Vagina (tissue), 2 donors: ENCODE measurements at regions not wholly inside any gene's neighbourhood (a gene's known extent, or its start where the extent isn't known, plus 50 kb on each side); places are given as distances from the start of the nearest gene placed in this dataset.

Source experiments
- DNase-seq, 2 donors: peaks; one replicate each; pipeline ENCODE4 v3.0.0-alpha.2; 2017; ENCODE audit errors: extremely low spot score in 2 of 2
- H3K27ac ChIP-seq: fragments of 200-600 bp; sonication (generic); one replicate; pipeline ENCODE4 v1.5.1; 2019
- H3K27me3 ChIP-seq: fragments of 200-600 bp; sonication (generic); one replicate; pipeline ENCODE4 v1.5.1; 2019
- H3K36me3 ChIP-seq, 2 donors: fragments of 200-600 bp; sonication (generic); one replicate each; pipeline ENCODE4 v1.5.1; 2017 to 2019
- H3K4me1 ChIP-seq: fragments of 200-600 bp; sonication (generic); one replicate; pipeline ENCODE4 v1.5.1; 2019
- H3K4me3 ChIP-seq, 2 donors: fragments of 200-600 bp; sonication (generic); 1 replicate in 1 of 2; 2 replicates in 1 of 2; pipeline ENCODE4 v1.5.1; 2016 to 2019
- H3K9me3 ChIP-seq: fragments of 200-600 bp; sonication (generic); one replicate; pipeline ENCODE4 v1.5.1; 2019
- CTCF ChIP-seq, 3 experiments: fragments of 450-650 bp in 2 of 3; fragments of 200-600 bp in 1 of 3; sonication (generic) in 1 of 3; IDR thresholded peaks; one replicate each; pipeline ENCODE4 v1.5.1; 2017 to 2019; ENCODE audit warnings: antibody characterized with exemption in 3 of 3, mild to moderate bottlenecking in 2 of 3, moderate library complexity in 2 of 3
- POLR2A ChIP-seq, 2 donors: fragments of 450-650 bp; IDR thresholded peaks; one replicate each; pipeline ENCODE4 v1.6.1; 2017; ENCODE audit warnings: antibody characterized with exemption in 2 of 2, mild to moderate bottlenecking in 2 of 2, moderate library complexity in 2 of 2
- POLR2AphosphoS5 ChIP-seq, 2 donors: sonication (generic); formaldehyde crosslinking; IDR thresholded peaks; one replicate each; pipeline ENCODE4 v1.9.0; 2017; ENCODE audit warnings: antibody characterized with exemption in 2 of 2, mild to moderate bottlenecking in 2 of 2, low read depth in 1 of 2; ENCODE audit not compliant: insufficient read depth in 1 of 2
- intact Hi-C: fragments of 100-400 bp; cut with DNase I; formaldehyde crosslinking; loops from one replicate; pipeline ENCODE4 v1.15.1; 2023

GRCh38 chr5:104955479-104955878 lies 1392.9 kb upstream of the NUDT12 start:
- no peak overlapping the region for H3K27ac ChIP-seq
- TF ChIP-seq POLR2AphosphoS5 (IDR thresholded peaks at IDR 0.05; ENCODE audit: insufficient read depth in 1 of 2, low read depth in 1 of 2) (no peak), POLR2A (IDR thresholded peaks at IDR 0.05) (no peak), CTCF (IDR thresholded peaks at IDR 0.05) (no peak)
- DNase-seq, result no peak
- intact Hi-C loops, result no loop called here
- no peaks in the 10 kb centered on the region for H3K27me3 ChIP-seq
- no peaks in the 10 kb centered on the region for H3K4me1 ChIP-seq
- no peaks in the 10 kb centered on the region for H3K36me3 ChIP-seq
- H3K9me3 ChIP-seq, result no peaks in the 10 kb centered on the region
- no peak overlapping the region for H3K4me3 ChIP-seq

- H3K27ac ChIP-seq, result no peak overlapping the region
- no peaks in the 10 kb centered on the region for H3K9me3 ChIP-seq
- no peaks in the 10 kb centered on the region for H3K27me3 ChIP-seq
- no peak overlapping the region for H3K4me3 ChIP-seq
- TF ChIP-seq POLR2AphosphoS5 (IDR thresholded peaks at IDR 0.05; ENCODE audit: insufficient read depth in 1 of 2, low read depth in 1 of 2) (no peak), POLR2A (IDR thresholded peaks at IDR 0.05) (no peak), CTCF (IDR thresholded peaks at IDR 0.05) (no peak)
- intact Hi-C loops, result no loop called here
- H3K4me1 ChIP-seq, result no peaks in the 10 kb centered on the region
- no peak for DNase-seq
- no peaks in the 10 kb centered on the region for H3K36me3 ChIP-seq
Measured at GRCh38 chr5:104952876-104953275, 1390.3 kb upstream of the NUDT12 start.

- TF ChIP-seq POLR2AphosphoS5 (IDR thresholded peaks at IDR 0.05; ENCODE audit: insufficient read depth in 1 of 2, low read depth in 1 of 2), result no peak
- no peak for TF ChIP-seq CTCF (IDR thresholded peaks at IDR 0.05)
- no peak for TF ChIP-seq POLR2A (IDR thresholded peaks at IDR 0.05)
- no peaks in the 10 kb centered on the region for H3K36me3 ChIP-seq
- no peaks in the 10 kb centered on the region for H3K4me1 ChIP-seq
- H3K27me3 ChIP-seq, result no peaks in the 10 kb centered on the region
- no peak overlapping the region for H3K27ac ChIP-seq
- intact Hi-C loops, result no loop called here
- no peak for DNase-seq
- H3K4me3 ChIP-seq, result no peak overlapping the region
- no peaks in the 10 kb centered on the region for H3K9me3 ChIP-seq
Measured at GRCh38 chr5:104951829-104952228, 1389.2 kb upstream of the NUDT12 start.

- H3K27me3 ChIP-seq, result no peaks in the 10 kb centered on the region
- H3K4me1 ChIP-seq, result no peaks in the 10 kb centered on the region
- DNase-seq, result no peak
- no peak overlapping the region for H3K4me3 ChIP-seq
- H3K9me3 ChIP-seq, result no peaks in the 10 kb centered on the region
- intact Hi-C loops, result no loop called here
- no peak overlapping the region for H3K27ac ChIP-seq
- TF ChIP-seq POLR2AphosphoS5 (IDR thresholded peaks at IDR 0.05; ENCODE audit: insufficient read depth in 1 of 2, low read depth in 1 of 2) (no peak), POLR2A (IDR thresholded peaks at IDR 0.05) (no peak), CTCF (IDR thresholded peaks at IDR 0.05) (no peak)
- H3K36me3 ChIP-seq, result no peaks in the 10 kb centered on the region
Measured at GRCh38 chr5:104947076-104947475, 1384.5 kb upstream of the NUDT12 start.

- Histone ChIP-seq H3K4me3 (no peak overlapping the region), H3K36me3 (no peaks in the 10 kb centered on the region), H3K27me3 (no peaks in the 10 kb centered on the region), H3K9me3 (no peaks in the 10 kb centered on the region), H3K4me1 (no peaks in the 10 kb centered on the region), H3K27ac (no peak overlapping the region)
- TF ChIP-seq CTCF (IDR thresholded peaks at IDR 0.05) (no peak), POLR2AphosphoS5 (IDR thresholded peaks at IDR 0.05; ENCODE audit: insufficient read depth in 1 of 2, low read depth in 1 of 2) (no peak)
- intact Hi-C loops, result no loop called here
- no peak for DNase-seq
Measured at GRCh38 chr5:104942735-104943134, 1380.1 kb upstream of the NUDT12 start.
